IMR-90 (cell line): ENCODE measurements at regions not wholly inside any gene's neighbourhood (a gene's known extent, or its start where the extent isn't known, plus 50 kb on each side); places are given as distances from the start of the nearest gene placed in this dataset.

Experiments used
- ATAC-seq: fragments of 200-7000 bp; cut with Tn5 transposase; 2 replicates; pipeline ENCODE4 v1.9.1; 2020; ENCODE audit warnings: low read depth, mild to moderate bottlenecking, moderate library complexity
- BruUV-seq: library from RNA; stranded (reverse); fragments of 400-500 nt; replicated peaks from 2 replicates; lab custom pipeline; 2021; lab: Mats Ljungman, UMichigan
- CTCF ChIA-PET: fragments of 300-600 bp; formaldehyde crosslinking; extraction: SDS; loops from one replicate; lab custom pipeline; 2021; ENCODE audit warnings: antibody characterized with exemption; lab: Yijun Ruan, JAX
- POLR2A ChIA-PET: fragments of 300-600 bp; sonication (Branson Sonifier 250); formaldehyde crosslinking; loops from one replicate; lab custom pipeline; 2022; ENCODE audit warnings: antibody characterized with exemption; ENCODE audit not compliant: unreplicated experiment; lab: Charles Lee
- DNase-seq: peaks from one replicate; pipeline ENCODE4 v3.0.0; 2013
- H2AFZ ChIP-seq: replicated peaks from 2 replicates; pipeline ENCODE3; 2013; ENCODE audit warnings: low read length, mild to moderate bottlenecking; ENCODE audit not compliant: poor library complexity
- H2AK5ac ChIP-seq: 2 replicates; pipeline ENCODE4 v1.6.1; 2013; ENCODE audit warnings: low read depth, low read length, inconsistent platforms
- H2AK9ac ChIP-seq: replicated peaks from 2 replicates; pipeline ENCODE3; 2013; ENCODE audit warnings: mild to moderate bottlenecking, low read depth, low read length, moderate library complexity; ENCODE audit not compliant: poor library complexity
- H2BK120ac ChIP-seq: 2 replicates; pipeline ENCODE4 v1.6.1; 2013; ENCODE audit warnings: low read depth, low read length, inconsistent platforms
- H2BK15ac ChIP-seq: 3 replicates; pipeline ENCODE4 v1.6.1; 2013; ENCODE audit warnings: low read depth, low read length, inconsistent platforms
- H2BK20ac ChIP-seq: 2 replicates; pipeline ENCODE4 v1.6.1; 2013; ENCODE audit warnings: low read depth, mild to moderate bottlenecking, inconsistent platforms, low read length, moderate library complexity
- H2BK5ac ChIP-seq: 2 replicates; pipeline ENCODE4 v1.6.1; 2013; ENCODE audit warnings: mild to moderate bottlenecking, low read depth, low read length, inconsistent platforms; ENCODE audit not compliant: poor library complexity, severe bottlenecking
- H3K14ac ChIP-seq: replicated peaks from 2 replicates; pipeline ENCODE4 v1.6.1; 2013; ENCODE audit warnings: low read depth, low read length, inconsistent platforms
- H3K18ac ChIP-seq: 2 replicates; pipeline ENCODE4 v1.6.1; 2013; ENCODE audit warnings: low read depth, low read length, control low read depth
- H3K23ac ChIP-seq: 2 replicates; pipeline ENCODE4 v1.6.1; 2013; ENCODE audit warnings: low read depth, low read length, inconsistent platforms
- H3K27ac ChIP-seq: 2 replicates; pipeline ENCODE4 v1.5.1; 2013; ENCODE audit warnings: mild to moderate bottlenecking, control low read depth, low read length; ENCODE audit not compliant: insufficient read depth
- H3K27me3 ChIP-seq: 2 replicates; pipeline ENCODE4 v1.6.1; 2013; ENCODE audit warnings: low read length; ENCODE audit not compliant: control insufficient read depth, insufficient read depth
- H3K36me3 ChIP-seq: 2 replicates; pipeline ENCODE4 v1.6.1; 2013; ENCODE audit warnings: low read length, mixed read lengths; ENCODE audit not compliant: control insufficient read depth, insufficient read depth
- H3K4ac ChIP-seq: 2 replicates; pipeline ENCODE4 v1.6.1; 2013; ENCODE audit warnings: low read depth, low read length, inconsistent platforms
- H3K4me1 ChIP-seq: 2 replicates; pipeline ENCODE4 v1.6.1; 2013; ENCODE audit warnings: low read length, mixed read lengths; ENCODE audit not compliant: control insufficient read depth, insufficient read depth
- H3K4me2 ChIP-seq: 2 replicates; pipeline ENCODE4 v1.6.1; 2013; ENCODE audit warnings: low read depth, mild to moderate bottlenecking, control low read depth, low read length, moderate library complexity
- H3K4me3 ChIP-seq: 2 replicates; pipeline ENCODE4 v1.5.1; 2013; ENCODE audit warnings: low read depth, mild to moderate bottlenecking, control low read depth, low read length, moderate library complexity; ENCODE audit not compliant: insufficient read depth
- H3K56ac ChIP-seq: 2 replicates; pipeline ENCODE4 v1.6.1; 2013; ENCODE audit warnings: low read length, inconsistent platforms; ENCODE audit not compliant: insufficient read depth; ENCODE audit errors: extremely low read depth
- H3K79me1 ChIP-seq, 2 experiments: 2 replicates each; pipeline ENCODE4 v1.6.1; 2013; ENCODE audit warnings: low read length in 2 of 2, inconsistent platforms in 1 of 2, low read depth in 1 of 2
- H3K9ac ChIP-seq: 2 replicates; pipeline ENCODE4 v1.6.1; 2013; ENCODE audit warnings: low read depth, low read length, control low read depth
- H3K9me1 ChIP-seq: 2 replicates; pipeline ENCODE4 v1.6.1; 2013; ENCODE audit warnings: low read length, inconsistent platforms; ENCODE audit not compliant: insufficient read depth
- H3K9me3 ChIP-seq: 2 replicates; pipeline ENCODE4 v1.6.1; 2013; ENCODE audit warnings: low read length; ENCODE audit not compliant: control insufficient read depth, insufficient read depth
- H4K20me1 ChIP-seq: 2 replicates; pipeline ENCODE4 v1.6.1; 2013; ENCODE audit warnings: low read length, inconsistent platforms; ENCODE audit not compliant: insufficient read depth
- H4K5ac ChIP-seq: 2 replicates; pipeline ENCODE4 v1.6.1; 2013; ENCODE audit warnings: mild to moderate bottlenecking, low read depth, low read length, control low read depth
- H4K8ac ChIP-seq, 2 experiments: 2 replicates each; pipeline ENCODE4 v1.6.1; 2013; ENCODE audit warnings: low read depth in 2 of 2, low read length in 2 of 2, control low read depth in 1 of 2, inconsistent platforms in 1 of 2
- H4K91ac ChIP-seq: 2 replicates; pipeline ENCODE4 v1.6.1; 2013; ENCODE audit warnings: low read depth, low read length, inconsistent platforms; ENCODE audit not compliant: insufficient read depth
- BHLHE40 ChIP-seq: fragments of 150-350 bp; IDR thresholded peaks from 2 replicates; pipeline ENCODE4 v1.6.1; 2016; ENCODE audit warnings: mild to moderate bottlenecking, low read depth, low read length
- CHD1 ChIP-seq: IDR thresholded peaks from 2 replicates; pipeline ENCODE4 v1.6.1; 2012; ENCODE audit warnings: low read depth, low read length, improper control_type of control experiment
- CTCF ChIP-seq: conservative IDR thresholded peaks from 2 replicates; pipeline ENCODE4 v1.5.1; 2012; ENCODE audit warnings: mild to moderate bottlenecking, low read depth, low read length, improper control_type of control experiment
- ELK1 ChIP-seq: fragments of 150-350 bp; IDR thresholded peaks from 2 replicates; pipeline ENCODE4 v1.6.1; 2016; ENCODE audit warnings: low read depth, mild to moderate bottlenecking, low read length, moderate library complexity, borderline replicate concordance
- MXI1 ChIP-seq: IDR thresholded peaks from 2 replicates; pipeline ENCODE4 v1.6.1; 2012; ENCODE audit warnings: low read depth, mild to moderate bottlenecking, low read length, moderate library complexity, borderline replicate concordance
- POLR2A ChIP-seq: IDR thresholded peaks from 2 replicates; pipeline ENCODE4 v1.6.1; 2012; ENCODE audit warnings: mild to moderate bottlenecking, low read depth, low read length
- USF2 ChIP-seq: fragments of 150-350 bp; IDR thresholded peaks from 2 replicates; pipeline ENCODE4 v1.6.1; 2017; ENCODE audit warnings: mild to moderate bottlenecking, antibody characterized with exemption, low read length, low read depth
- WGBS, 2 experiments: methylation state at CpG; one replicate each; pipeline versions ENCODE4 v1.1.5 to v1.1.7; 2013; ENCODE audit warnings: missing lambda C conversion rate in 2 of 2; ENCODE audit not compliant: insufficient read length in 1 of 2; ENCODE audit errors: extremely low coverage in 2 of 2; 5-methylcytosine and 5-hydroxymethylcytosine counted together
- dilution Hi-C: fragments of 300-500 bp; cut with HindIII; formaldehyde crosslinking; loops from one replicate; pipeline ENCODE4 v1.14.3; 2018; ENCODE audit warnings: low sequenced_read_pairs; ENCODE audit not compliant: unreplicated experiment
- in situ Hi-C: fragments of 300-500 bp; cut with MboI; formaldehyde crosslinking; loops from 3 replicates; pipeline ENCODE4 v1.14.3; 2019; ENCODE audit warnings: low sequenced_read_pairs, inconsistent platforms, mixed read lengths
- intact Hi-C: fragments of 100-400 bp; cut with micrococcal nuclease; formaldehyde crosslinking; loops from 2 replicates; pipeline ENCODE4 v1.10.0; 2022

GRCh38 chr9:6080154-6080716 is 64.8 kb upstream of the RANBP6 start (continued):
- no peak for TF ChIP-seq POLR2A

- WGBS, 2 experiments = no CpG with 5 or more reads among the region's 5 CpGs
- Histone ChIP-seq H3K9me3 (no peaks in the 10 kb centered on the region), H4K5ac (peak overlapping the region; percentile 86), H3K9me1 (no peaks in the 10 kb centered on the region), H3K36me3 (no peaks in the 10 kb centered on the region), H3K56ac (no peak overlapping the region), H2BK5ac (no peak overlapping the region), H3K27me3 (no peaks in the 10 kb centered on the region), H3K4me3 (no peak overlapping the region), H3K79me1 (no peaks in the 10 kb centered on the region), H3K4ac (no peak overlapping the region), H3K4me1 (no peaks in the 10 kb centered on the region), H2BK20ac (no peak overlapping the region), H4K20me1 (no peaks in the 10 kb centered on the region), H4K91ac (peak overlapping the region; percentile 23; the same call in 1 of the 2 replicates), H2AFZ (peak overlapping the region; percentile 27), H3K9ac (no peak overlapping the region), H3K4me2 (peak overlapping the region; percentile 99; the same call in 1 of the 2 replicates), H2BK120ac (no peak overlapping the region), H3K27ac (no peak overlapping the region), H3K18ac (no peak overlapping the region), H2AK9ac (no peak overlapping the region), H4K8ac (peak overlapping the region; percentile 93 to 97; a peak in 3 of 4 replicates), H2BK15ac (no peak overlapping the region), H3K14ac (no peak overlapping the region), H2AK5ac (no peak overlapping the region), H3K23ac (no peak overlapping the region)
- intact Hi-C loops = no loop called here
- DNase-seq (no peak), ATAC-seq (no peak)
- TF ChIP-seq CHD1 = no peak
- TF ChIP-seq POLR2A = no peak
- TF ChIP-seq USF2 = no peak
- no peak for TF ChIP-seq BHLHE40
- no peak for TF ChIP-seq ELK1
- no peak for TF ChIP-seq CTCF
- no peak for TF ChIP-seq MXI1
- CTCF ChIA-PET = no interaction called here
- no TSS peak for BruUV-seq
- in situ Hi-C loops = no loop called here
- POLR2A ChIA-PET = no interaction called here
- dilution Hi-C loops = no loop called here
Observed at GRCh38 chr9:6079386-6079785, 64.0 kb upstream of the RANBP6 start.
